H54 (cell line): ENCODE measurements at regions not wholly inside any gene's neighbourhood (a gene's known extent, or its start where the extent isn't known, plus 50 kb on each side); places are given as distances from the start of the nearest gene placed in this dataset.

Experiments
- DNase-seq: peaks from one replicate; pipeline ENCODE4 v3.0.0; 2011; ENCODE audit warnings: low spot score, mixed read lengths; ENCODE audit not compliant: insufficient read length
- FAIRE-seq: peaks from 3 replicates; lab custom pipeline; 2011; peaks lifted over from hg19 to GRCh38; lab: Jason Lieb, UNC
- POLR2A ChIP-seq: IDR thresholded peaks from 2 replicates; pipeline ENCODE4 v1.6.1; 2011; ENCODE audit warnings: low read depth, mild to moderate bottlenecking, low read length

- DNase-seq (no peak), FAIRE-seq (no peak)
- TF ChIP-seq POLR2A, result no peak
Measured at GRCh38 chr2:217028128-217028527, 168.3 kb upstream of the TNP1 start.

GRCh38 chr2:217027414-217027813 lies 167.6 kb upstream of the TNP1 start:
- DNase-seq (no peak), FAIRE-seq (no peak)
- TF ChIP-seq POLR2A, result no peak

GRCh38 chr2:217026569-217026968 lies 166.7 kb upstream of the TNP1 start:
- DNase-seq (no peak), FAIRE-seq (no peak)
- no peak for TF ChIP-seq POLR2A

GRCh38 chr2:217026161-217026560 lies 166.3 kb upstream of the TNP1 start:
- DNase-seq (no peak), FAIRE-seq (no peak)
- TF ChIP-seq POLR2A, result no peak

GRCh38 chr2:217023611-217024010 lies 163.7 kb upstream of the TNP1 start:
- DNase-seq (no peak), FAIRE-seq (no peak)
- no peak for TF ChIP-seq POLR2A

- FAIRE-seq (no peak), DNase-seq (no peak)
- no peak for TF ChIP-seq POLR2A
Measured at GRCh38 chr2:217017456-217018252, 157.8 kb upstream of the TNP1 start.

- FAIRE-seq, result no peak
- no peak for DNase-seq
- TF ChIP-seq POLR2A, result no peak
Measured at GRCh38 chr2:217016796-217017419, 157.0 kb upstream of the TNP1 start.

- no peak for TF ChIP-seq POLR2A
- FAIRE-seq (no peak), DNase-seq (no peak)
Measured at GRCh38 chr2:217014328-217015105, 154.7 kb upstream of the TNP1 start.

GRCh38 chr2:217013926-217014325 lies 154.1 kb upstream of the TNP1 start:
- TF ChIP-seq POLR2A, result no peak
- FAIRE-seq, result no peak
- DNase-seq, result no peak

- no peak for FAIRE-seq
- DNase-seq, result no peak
Measured at GRCh38 chr2:217011576-217011975, 151.7 kb upstream of the TNP1 start.

GRCh38 chr2:217010173-217010572 lies 150.3 kb upstream of the TNP1 start:
- no peak for FAIRE-seq
- TF ChIP-seq POLR2A, result no peak

More at GRCh38 chr2:217011576-217011975, 151.7 kb upstream of the TNP1 start:
- no peak for TF ChIP-seq POLR2A

GRCh38 chr2:217008794-217009193 lies 148.9 kb upstream of the TNP1 start:
- FAIRE-seq, result no peak
- no peak for TF ChIP-seq POLR2A
- no peak for DNase-seq

More at GRCh38 chr2:217010173-217010572, 150.3 kb upstream of the TNP1 start:
- no peak for DNase-seq

GRCh38 chr2:217006217-217006616 lies 146.4 kb upstream of the TNP1 start:
- FAIRE-seq (no peak), DNase-seq (no peak)
- TF ChIP-seq POLR2A, result no peak

- no peak for DNase-seq
- TF ChIP-seq POLR2A, result no peak
- no peak for FAIRE-seq
Measured at GRCh38 chr2:217004656-217005055, 144.8 kb upstream of the TNP1 start.

GRCh38 chr2:217001740-217002139 lies 141.9 kb upstream of the TNP1 start:
- FAIRE-seq, result no peak
- DNase-seq, result no peak
- TF ChIP-seq POLR2A, result no peak
